ENCODE measurements at regions not wholly inside any gene's neighbourhood (a gene's known extent, or its start where the extent isn't known, plus 50 kb on each side); places are given as distances from the start of the nearest gene placed in this dataset.
"Not testable (repeated sequence)": the region's sequence is repeated elsewhere in the genome, so short reads cannot be mapped to it uniquely, and the experiment has no call there.

GRCh38 chr13:81362711-81363110 lies 1021.8 kb upstream of the SPRY2 start:
- H2AK5ac ChIP-seq (ENCODE audit: low read depth, low read length); in situ Hi-C loops (cut with MboI; ENCODE audit: low sequenced_read_pairs); intact Hi-C loops (cut with micrococcal nuclease); H2BK5ac ChIP-seq (ENCODE audit: low read depth, low read length, poor library complexity, severe bottlenecking); H4K91ac ChIP-seq (ENCODE audit: insufficient read depth, low read depth, low read length); H3K4ac ChIP-seq (ENCODE audit: low read depth, low read length); H2AFZ ChIP-seq (replicated peaks; ENCODE audit: low read length, poor library complexity); H3K36me3 ChIP-seq (ENCODE audit: control insufficient read depth, insufficient read depth, low read length); H3K4me2 ChIP-seq (ENCODE audit: low read depth, low read length); BruUV-seq (replicated peaks); CTCF ChIA-PET; dilution Hi-C loops (cut with HindIII; ENCODE audit: low sequenced_read_pairs, unreplicated experiment); H4K8ac ChIP-seq (ENCODE audit: low read depth in 2 of 2, low read length in 2 of 2); H3K14ac ChIP-seq (replicated peaks; ENCODE audit: low read depth, low read length); H3K9me3 ChIP-seq (ENCODE audit: control insufficient read depth, insufficient read depth, low read length); POLR2A ChIA-PET (ENCODE audit: unreplicated experiment); H2BK15ac ChIP-seq (ENCODE audit: low read depth, low read length); H3K27me3 ChIP-seq (ENCODE audit: control insufficient read depth, insufficient read depth, low read length); H3K27ac ChIP-seq (ENCODE audit: insufficient read depth, low read length); H3K23ac ChIP-seq (ENCODE audit: low read depth, low read length); H4K20me1 ChIP-seq (ENCODE audit: insufficient read depth, low read length); H2BK120ac ChIP-seq (ENCODE audit: low read depth, low read length); DNase-seq; H2BK20ac ChIP-seq (ENCODE audit: low read depth, low read length); H3K56ac ChIP-seq (ENCODE audit: extremely low read depth, insufficient read depth, low read length); H3K9me1 ChIP-seq (ENCODE audit: insufficient read depth, low read length); H3K18ac ChIP-seq (ENCODE audit: low read depth, low read length); H4K5ac ChIP-seq (ENCODE audit: low read depth, low read length); H3K4me1 ChIP-seq (ENCODE audit: control insufficient read depth, insufficient read depth, low read length); H3K79me1 ChIP-seq (ENCODE audit: low read depth in 1 of 2, low read length in 2 of 2); H3K4me3 ChIP-seq (ENCODE audit: insufficient read depth, low read depth, low read length); H3K9ac ChIP-seq (ENCODE audit: low read depth, low read length); H2AK9ac ChIP-seq (replicated peaks; ENCODE audit: low read depth, low read length, poor library complexity); ATAC-seq (ENCODE audit: low read depth): not testable (repeated sequence)
- WGBS, 2 experiments (ENCODE audit: extremely low coverage in 2 of 2, insufficient read length in 1 of 2): no CpG with 5 or more reads among the region's 2 CpGs

Measured in IMR-90 (cell line).